Right atrium auricular region (tissue), 2 donors: ENCODE measurements at regions not wholly inside any gene's neighbourhood (a gene's known extent, or its start where the extent isn't known, plus 50 kb on each side); places are given as distances from the start of the nearest gene placed in this dataset.
"Not testable (repeated sequence)": the region's sequence is repeated elsewhere in the genome, so short reads cannot be mapped to it uniquely, and the experiment has no call there.

Experiments
- DNase-seq: peaks from one replicate; pipeline ENCODE4 v3.0.0-alpha.2; 2019; ENCODE audit warnings: low spot score
- H3K27ac ChIP-seq, 2 donors: fragments of 200-600 bp; sonication (generic); 1 replicate in 1 of 2; 2 replicates in 1 of 2; pipeline ENCODE4 v1.5.1; 2016 to 2019
- H3K27me3 ChIP-seq, 2 donors: fragments of 200-600 bp; sonication (generic); one replicate each; pipeline versions ENCODE4 v1.5.1 to v1.6.0; 2017 to 2019
- H3K36me3 ChIP-seq: fragments of 200-600 bp; sonication (generic); one replicate; pipeline ENCODE4 v1.5.1; 2016
- H3K4me1 ChIP-seq, 2 donors: fragments of 200-600 bp; sonication (generic); one replicate each; pipeline versions ENCODE4 v1.5.1 to v1.6.0; 2017 to 2019
- H3K4me3 ChIP-seq, 2 donors: fragments of 200-600 bp; sonication (generic); 1 replicate in 1 of 2; 2 replicates in 1 of 2; pipeline ENCODE4 v1.5.1; 2017 to 2019; ENCODE audit warnings: mild to moderate bottlenecking in 1 of 2, moderate library complexity in 1 of 2
- H3K9me3 ChIP-seq, 2 donors: fragments of 200-600 bp; sonication (generic); one replicate each; pipeline ENCODE4 v1.5.1; 2019
- TF ChIP-seq, protein P1 (sequence below), 2 donors: fragments of 200-600 bp; sonication (generic); IDR thresholded peaks; one replicate each; pipeline ENCODE4 v1.5.1; 2019; ENCODE audit warnings: antibody characterized with exemption in 2 of 2

DNA sequence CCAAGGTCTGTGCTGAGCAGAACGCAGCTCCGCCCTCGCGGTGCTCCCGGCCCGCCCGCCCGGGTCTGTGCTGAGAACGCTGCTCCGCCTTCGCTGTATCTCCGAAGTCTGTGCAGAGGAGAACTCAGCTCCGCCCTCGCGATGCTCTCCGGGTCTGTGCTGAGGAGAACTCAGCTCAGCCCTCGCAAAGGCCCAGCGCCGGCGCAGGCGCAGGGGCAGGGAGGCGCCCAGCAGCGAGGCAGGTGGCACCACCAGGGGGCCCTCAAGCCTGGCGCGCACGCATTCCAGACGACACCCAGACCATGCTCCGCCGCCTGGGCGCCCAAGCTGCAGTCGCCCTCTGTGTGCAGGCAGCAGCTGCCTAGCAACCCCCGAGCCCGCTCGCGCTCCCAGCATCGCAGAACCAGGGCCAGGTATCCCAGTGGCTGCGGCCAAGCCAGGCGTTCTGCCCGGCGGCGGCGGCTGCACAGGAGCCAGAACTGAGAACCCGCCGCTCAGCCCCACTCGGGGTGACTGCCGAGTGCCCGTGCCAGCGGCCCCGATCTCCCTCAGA is 672.1 kb upstream of the DEFB115 start:
- not testable (repeated sequence) for DNase-seq, H3K27ac ChIP-seq, H3K9me3 ChIP-seq, H3K36me3 ChIP-seq, H3K27me3 ChIP-seq, H3K4me1 ChIP-seq
- H3K4me3 ChIP-seq, result peak overlapping the region in 1 of 2 donors; percentile 51
- TF ChIP-seq, protein P1, sequence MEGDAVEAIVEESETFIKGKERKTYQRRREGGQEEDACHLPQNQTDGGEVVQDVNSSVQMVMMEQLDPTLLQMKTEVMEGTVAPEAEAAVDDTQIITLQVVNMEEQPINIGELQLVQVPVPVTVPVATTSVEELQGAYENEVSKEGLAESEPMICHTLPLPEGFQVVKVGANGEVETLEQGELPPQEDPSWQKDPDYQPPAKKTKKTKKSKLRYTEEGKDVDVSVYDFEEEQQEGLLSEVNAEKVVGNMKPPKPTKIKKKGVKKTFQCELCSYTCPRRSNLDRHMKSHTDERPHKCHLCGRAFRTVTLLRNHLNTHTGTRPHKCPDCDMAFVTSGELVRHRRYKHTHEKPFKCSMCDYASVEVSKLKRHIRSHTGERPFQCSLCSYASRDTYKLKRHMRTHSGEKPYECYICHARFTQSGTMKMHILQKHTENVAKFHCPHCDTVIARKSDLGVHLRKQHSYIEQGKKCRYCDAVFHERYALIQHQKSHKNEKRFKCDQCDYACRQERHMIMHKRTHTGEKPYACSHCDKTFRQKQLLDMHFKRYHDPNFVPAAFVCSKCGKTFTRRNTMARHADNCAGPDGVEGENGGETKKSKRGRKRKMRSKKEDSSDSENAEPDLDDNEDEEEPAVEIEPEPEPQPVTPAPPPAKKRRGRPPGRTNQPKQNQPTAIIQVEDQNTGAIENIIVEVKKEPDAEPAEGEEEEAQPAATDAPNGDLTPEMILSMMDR (IDR thresholded peaks at IDR 0.05), result peak in 1 of 2 donors; percentile 66

DNA sequence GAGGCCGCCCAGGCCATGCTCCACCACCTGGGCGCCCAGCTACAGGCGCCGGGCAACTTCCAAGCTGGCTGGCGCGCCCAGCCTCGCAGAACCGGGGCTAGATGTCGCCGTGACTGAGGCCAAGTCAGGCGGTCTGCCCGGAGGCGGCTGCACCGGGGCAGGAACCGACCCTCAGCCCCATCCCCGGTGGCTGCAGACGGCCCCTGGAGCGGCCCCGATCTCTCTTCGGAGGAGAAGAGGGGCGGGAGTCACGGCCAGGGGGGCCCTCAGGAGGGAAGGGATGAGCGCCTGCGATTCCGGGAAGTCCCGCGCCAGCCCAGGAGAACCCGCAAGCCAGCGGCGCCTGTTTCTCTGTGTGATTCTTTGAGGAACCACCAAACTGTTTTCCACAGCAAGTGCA is 671.3 kb upstream of the DEFB115 start:
- H3K4me1 ChIP-seq, DNase-seq, H3K36me3 ChIP-seq, H3K9me3 ChIP-seq, H3K27ac ChIP-seq, H3K27me3 ChIP-seq: not testable (repeated sequence)
- peak overlapping the region in 1 of 2 donors; percentile 51 for H3K4me3 ChIP-seq

DNA sequence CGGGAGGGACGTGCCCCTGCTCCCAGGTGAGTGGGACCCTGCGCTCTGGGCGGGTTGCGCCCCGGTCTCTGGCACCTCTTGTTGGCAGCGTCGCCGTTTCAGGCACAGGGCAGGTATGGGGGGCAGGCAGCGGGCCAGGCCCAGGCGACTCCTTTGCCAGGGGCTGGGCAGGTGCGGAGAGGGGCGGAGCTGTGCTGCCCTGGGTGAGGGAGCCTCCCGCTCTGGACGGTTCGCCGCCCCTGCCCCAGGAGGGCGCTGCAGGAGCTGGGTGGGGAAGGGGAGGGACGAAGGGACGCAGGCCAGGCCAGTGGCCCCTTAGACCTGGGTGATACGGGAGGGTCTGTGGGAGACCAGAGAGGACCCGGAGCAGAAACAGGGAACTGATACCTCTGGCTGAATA is 663.9 kb upstream of the DEFB115 start:
- Histone ChIP-seq H3K4me1 (no peaks in the 10 kb centered on the region), H3K27me3 (no peaks in the 10 kb centered on the region), H3K9me3 (no peaks in the 10 kb centered on the region), H3K4me3 (no peak overlapping the region), H3K36me3 (no peaks in the 10 kb centered on the region), H3K27ac (no peak overlapping the region)
- no peak for DNase-seq
- TF ChIP-seq, protein P1 (IDR thresholded peaks at IDR 0.05), result no peak

DNA sequence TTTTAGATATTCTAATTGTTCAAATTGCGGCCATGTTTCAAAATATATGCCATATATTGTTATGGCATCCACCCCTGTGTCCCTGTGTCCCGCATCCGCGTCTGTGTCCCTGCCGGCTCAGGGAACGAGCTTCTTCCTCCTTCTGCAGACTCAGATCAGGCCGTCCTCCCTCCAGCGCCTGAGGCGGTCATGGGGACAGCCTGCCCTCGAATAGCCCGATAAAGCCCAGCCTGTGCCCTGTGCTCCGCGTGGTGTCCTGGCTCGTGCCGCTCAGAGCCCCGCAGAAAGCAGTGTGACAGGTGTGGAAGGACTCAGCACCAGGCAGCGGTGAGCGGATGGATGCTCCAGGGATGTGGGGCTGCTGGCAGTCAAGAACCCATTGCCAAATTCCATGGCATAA is 663.4 kb upstream of the DEFB115 start:
- Histone ChIP-seq H3K4me3 (no peak overlapping the region), H3K4me1 (no peaks in the 10 kb centered on the region), H3K9me3 (no peaks in the 10 kb centered on the region), H3K36me3 (no peaks in the 10 kb centered on the region), H3K27me3 (no peaks in the 10 kb centered on the region), H3K27ac (no peak overlapping the region)
- no peak for DNase-seq
- TF ChIP-seq, protein P1 (IDR thresholded peaks at IDR 0.05), result no peak

DNA sequence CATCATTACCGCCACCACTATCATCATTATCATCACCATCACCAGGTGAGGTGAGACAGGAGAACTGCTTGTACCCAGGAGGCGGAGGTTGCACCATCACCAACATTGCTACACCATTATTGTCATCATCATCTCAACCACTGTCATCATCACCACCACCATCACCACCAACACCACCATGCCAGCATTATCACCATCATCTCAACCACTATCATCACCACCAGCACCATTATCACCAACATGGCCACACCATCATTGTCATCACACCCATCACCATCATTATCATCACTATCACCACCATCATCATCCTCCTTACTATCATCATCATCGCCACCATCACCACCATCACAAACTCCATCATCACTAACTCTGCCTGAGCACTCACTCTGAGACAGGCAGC is 661.8 kb upstream of the DEFB115 start:
- Histone ChIP-seq H3K36me3 (no peaks in the 10 kb centered on the region), H3K4me1 (no peaks in the 10 kb centered on the region), H3K27me3 (no peaks in the 10 kb centered on the region), H3K4me3 (no peak overlapping the region), H3K9me3 (no peaks in the 10 kb centered on the region), H3K27ac (no peak overlapping the region)
- TF ChIP-seq, protein P1 (IDR thresholded peaks at IDR 0.05), result no peak
- no peak for DNase-seq

DNA sequence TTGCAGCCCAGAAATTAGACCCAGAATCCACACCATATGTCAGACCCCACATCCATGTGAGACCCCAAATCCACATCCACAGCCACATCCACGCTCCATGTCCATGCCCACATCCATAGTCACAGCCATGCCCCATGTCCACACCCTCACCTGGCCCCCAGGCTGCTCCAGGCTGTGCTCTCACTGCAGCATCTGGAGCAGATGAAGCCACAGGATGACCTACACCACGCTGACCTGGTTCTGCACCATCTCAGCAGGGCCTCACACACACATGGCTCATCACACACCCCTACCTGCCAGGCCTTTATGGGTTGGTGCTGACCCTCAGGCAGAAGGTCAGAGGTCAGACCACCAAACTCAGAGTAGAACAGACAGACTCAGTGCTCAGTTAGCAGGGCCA is 660.0 kb upstream of the DEFB115 start:
- DNase-seq, H3K4me1 ChIP-seq, H3K4me3 ChIP-seq, H3K27ac ChIP-seq, H3K27me3 ChIP-seq, H3K9me3 ChIP-seq, H3K36me3 ChIP-seq: not testable (repeated sequence)

DNA sequence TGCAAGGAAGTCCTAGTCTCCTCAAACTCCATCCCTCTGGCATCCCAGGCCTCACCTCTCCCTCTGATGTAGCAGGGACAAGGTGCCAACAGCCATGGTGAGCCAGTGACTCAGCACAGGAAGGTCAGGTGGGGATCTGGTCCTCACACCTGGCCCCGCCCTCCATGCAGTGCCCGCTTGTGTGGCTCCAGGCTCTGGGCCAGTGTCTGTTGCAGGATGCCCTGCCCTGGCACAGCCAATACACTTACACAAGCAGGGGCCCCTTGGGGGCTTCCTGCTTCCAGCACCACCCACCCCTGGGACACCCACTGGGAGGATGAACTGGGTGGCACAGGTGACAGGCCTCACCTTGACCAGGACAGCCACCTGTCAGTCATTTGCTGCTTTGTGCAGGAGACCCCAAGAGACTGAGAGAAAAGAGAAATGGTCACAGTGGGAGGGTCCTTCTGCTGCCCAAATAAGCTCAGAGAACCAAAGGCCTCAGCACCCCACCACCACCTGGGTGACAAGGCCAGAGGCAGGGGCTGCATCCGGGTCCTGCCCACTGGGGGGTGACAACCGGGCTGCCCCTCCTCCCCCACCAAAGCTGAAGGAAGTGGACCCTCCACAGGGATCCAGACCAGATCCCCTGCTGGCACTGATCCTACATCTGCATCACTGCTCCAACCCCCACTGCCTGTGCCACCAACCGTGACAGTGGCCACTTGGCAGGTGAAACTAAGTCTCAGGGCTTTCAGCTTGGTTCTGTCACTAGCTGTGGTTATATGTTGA is 658.8 kb upstream of the DEFB115 start:
- TF ChIP-seq, protein P1 (IDR thresholded peaks at IDR 0.05), result no peak
- H3K27ac ChIP-seq, result no peak overlapping the region
- no peaks in the 10 kb centered on the region for H3K4me1 ChIP-seq
- no peaks in the 10 kb centered on the region for H3K36me3 ChIP-seq
- H3K4me3 ChIP-seq, result no peak overlapping the region
- no peak for DNase-seq
- no peaks in the 10 kb centered on the region for H3K27me3 ChIP-seq
- H3K9me3 ChIP-seq, result no peaks in the 10 kb centered on the region
